Activated T-cell treated with anti-CD3 and anti-CD28 coated beads, Interleukin-2, amount 50 U/mL, for 72 hours (primary cell): ENCODE measurements at regions not wholly inside any gene's neighbourhood (a gene's known extent, or its start where the extent isn't known, plus 50 kb on each side); places are given as distances from the start of the nearest gene placed in this dataset.

Experiments used
- ATAC-seq, 2 donors: fragments of 150-1000 bp; cut with Tn5 transposase; replicated peaks in 1 of 2; 2 replicates each; pipeline ENCODE4 v1.10.0; 2021; ENCODE audit warnings: moderate library complexity in 2 of 2, mild to moderate bottlenecking in 1 of 2
- DNase-seq, 2 donors: peaks; one replicate each; pipeline ENCODE4 v3.0.0; 2021 to 2022; ENCODE audit warnings: mixed read lengths in 1 of 2
- H3K27ac Mint-ChIP-seq: one replicate; pipeline ENCODE4 v1.8.0; 2022; ENCODE audit warnings: mild to moderate bottlenecking, moderate library complexity, mixed read lengths
- H3K27me3 Mint-ChIP-seq: one replicate; pipeline ENCODE4 v1.8.0; 2022; ENCODE audit warnings: low read depth, mixed read lengths
- H3K36me3 Mint-ChIP-seq, 2 donors: one replicate each; pipeline ENCODE4 v1.8.0; 2022; ENCODE audit warnings: mixed read lengths in 2 of 2, mild to moderate bottlenecking in 1 of 2; ENCODE audit not compliant: insufficient read depth in 2 of 2
- H3K4me1 Mint-ChIP-seq: one replicate; pipeline ENCODE4 v1.8.0; 2022; ENCODE audit warnings: low read depth, mixed read lengths
- H3K4me3 Mint-ChIP-seq, 2 donors: one replicate each; pipeline ENCODE4 v1.8.0; 2022; ENCODE audit warnings: mild to moderate bottlenecking in 2 of 2, mixed read lengths in 2 of 2, moderate library complexity in 2 of 2
- H3K9me3 Mint-ChIP-seq, 2 donors: one replicate each; pipeline ENCODE4 v1.8.0; 2022; ENCODE audit warnings: mixed read lengths in 2 of 2

DNA sequence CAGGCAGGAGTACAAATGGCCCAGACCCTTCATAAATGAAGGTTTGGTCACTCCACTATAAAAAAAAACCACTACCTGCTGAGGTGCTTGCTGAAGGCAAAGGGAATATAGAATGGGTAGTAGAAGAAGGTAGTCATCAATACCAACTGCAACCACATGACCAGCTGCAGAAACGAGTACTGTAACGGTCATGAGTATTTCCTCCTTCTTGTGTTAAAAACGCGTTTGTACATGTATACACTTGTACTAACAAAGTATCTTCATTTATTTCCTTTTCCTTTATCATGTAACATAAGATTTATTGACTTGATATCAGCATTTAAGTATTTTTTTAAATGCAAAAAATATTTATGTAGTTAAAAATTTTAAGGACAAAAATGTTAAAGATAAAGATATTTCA is 238.6 kb downstream of the TFAP2B start:
- no peaks in the 10 kb centered on the region for H3K4me1 Mint-ChIP-seq

DNA sequence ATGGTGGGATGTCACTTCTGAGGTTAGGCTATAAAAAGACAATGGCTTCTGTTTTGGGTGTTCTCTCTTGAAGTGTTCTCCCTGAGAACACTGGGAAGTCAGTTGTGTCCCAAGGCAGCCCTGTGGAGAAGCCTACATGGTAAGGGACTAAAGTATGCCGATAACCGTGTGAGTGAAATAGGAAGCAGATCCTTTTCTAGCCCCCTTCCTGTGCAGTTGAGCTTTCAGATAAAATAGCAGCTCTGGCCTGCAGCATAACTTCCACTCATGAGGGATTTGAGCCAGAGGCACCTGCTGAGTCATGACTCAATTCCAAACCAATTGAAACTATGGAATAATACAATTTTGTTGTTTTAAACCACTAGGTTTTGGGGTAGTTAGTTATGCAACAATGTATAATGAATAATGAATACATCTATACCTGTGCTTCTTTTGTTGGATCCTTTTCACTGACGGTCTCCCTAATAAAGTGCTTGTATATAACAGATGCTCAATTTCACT is 241.6 kb downstream of the TFAP2B start:
- Mint-ChIP-seq H3K9me3 (peaks cover 4 to 6% of the 10 kb centered on the region in 2 donors), H3K36me3 (no peaks in the 10 kb centered on the region), H3K27ac (no peak overlapping the region), H3K4me1 (no peaks in the 10 kb centered on the region), H3K4me3 (no peak overlapping the region), H3K27me3 (no peaks in the 10 kb centered on the region)
- ATAC-seq: no peak
- DNase-seq: no peak

More for the DNA sequence above, 238.6 kb downstream of the TFAP2B start:
- DNase-seq (no peak), ATAC-seq (no peak)
- H3K27me3 Mint-ChIP-seq: no peaks in the 10 kb centered on the region
- H3K4me3 Mint-ChIP-seq: no peak overlapping the region
- no peak overlapping the region for H3K27ac Mint-ChIP-seq
- peaks cover 6 to 8% of the 10 kb centered on the region in 2 donors for H3K9me3 Mint-ChIP-seq
- no peaks in the 10 kb centered on the region for H3K36me3 Mint-ChIP-seq

DNA sequence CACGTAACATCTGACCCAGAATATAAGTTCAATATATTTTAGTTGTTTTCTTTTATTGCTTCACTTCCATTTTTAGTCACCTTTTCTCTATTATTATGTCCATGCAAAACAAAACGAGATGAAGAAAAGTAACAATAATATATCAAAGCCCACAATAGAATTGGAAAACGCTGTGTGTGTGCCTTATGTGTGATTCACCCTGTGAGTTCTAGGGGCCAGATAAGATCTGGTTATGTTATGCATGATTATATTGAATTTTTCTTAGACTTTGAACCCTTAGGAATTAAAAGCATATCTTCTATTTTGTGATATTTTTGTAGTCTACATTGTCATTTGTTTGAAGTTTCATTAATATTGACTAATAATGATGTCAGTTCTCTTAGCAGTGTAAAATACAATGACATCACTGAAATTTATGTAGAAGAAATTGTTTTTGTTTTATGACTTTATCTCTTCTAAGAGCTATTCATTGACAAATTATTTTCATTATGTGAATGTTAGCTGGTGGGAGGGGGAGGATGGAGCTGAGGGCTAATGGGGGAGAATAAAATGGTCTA is 243.6 kb downstream of the TFAP2B start:
- H3K4me1 Mint-ChIP-seq: no peaks in the 10 kb centered on the region
- H3K4me3 Mint-ChIP-seq: no peak overlapping the region
- peaks cover 2 to 6% of the 10 kb centered on the region in 2 donors for H3K9me3 Mint-ChIP-seq
- H3K27ac Mint-ChIP-seq: no peak overlapping the region
- DNase-seq (no peak), ATAC-seq (no peak)
- no peaks in the 10 kb centered on the region for H3K36me3 Mint-ChIP-seq
- no peaks in the 10 kb centered on the region for H3K27me3 Mint-ChIP-seq

DNA sequence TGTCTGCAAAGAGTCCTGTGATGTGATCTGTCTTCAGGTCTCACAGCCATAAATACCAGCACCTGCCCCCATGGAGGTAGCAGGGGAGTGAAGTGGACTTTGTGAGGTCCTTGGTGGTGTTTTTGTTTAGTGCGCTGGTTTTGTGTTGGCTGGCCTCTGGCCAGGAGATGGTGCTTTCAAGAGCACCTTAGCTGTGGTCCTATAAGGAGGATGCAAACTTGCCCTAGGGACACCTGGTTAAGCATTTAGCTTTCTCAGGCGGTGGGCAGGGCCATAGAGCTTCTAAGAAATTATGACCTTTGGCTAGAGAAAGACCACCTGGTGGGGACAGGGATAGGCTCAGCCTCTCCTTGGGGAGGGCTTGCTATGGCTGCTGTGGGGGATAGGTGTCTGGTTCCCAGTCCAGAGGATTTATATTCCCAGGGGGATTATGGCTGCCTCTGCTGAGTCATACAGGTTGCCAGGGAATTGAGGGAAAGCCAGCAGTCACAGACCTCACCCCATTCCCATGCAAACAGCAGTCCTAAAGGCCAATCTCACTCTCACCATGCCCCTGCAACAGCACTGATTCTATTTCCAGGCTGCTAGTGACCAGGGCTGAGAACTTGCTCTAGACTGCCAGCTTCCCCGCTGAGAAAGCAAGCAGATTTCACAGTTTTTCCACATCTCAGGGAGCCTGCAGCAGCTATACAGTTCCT is 259.3 kb downstream of the TFAP2B start:
- H3K27me3 Mint-ChIP-seq: no peaks in the 10 kb centered on the region
- DNase-seq (no peak), ATAC-seq (no peak)
- no peak overlapping the region for H3K27ac Mint-ChIP-seq
- no peak overlapping the region for H3K4me3 Mint-ChIP-seq
- no peaks in the 10 kb centered on the region for H3K4me1 Mint-ChIP-seq
- no peaks in the 10 kb centered on the region for H3K36me3 Mint-ChIP-seq
- peaks cover 0 to 10% of the 10 kb centered on the region in 2 donors for H3K9me3 Mint-ChIP-seq

DNA sequence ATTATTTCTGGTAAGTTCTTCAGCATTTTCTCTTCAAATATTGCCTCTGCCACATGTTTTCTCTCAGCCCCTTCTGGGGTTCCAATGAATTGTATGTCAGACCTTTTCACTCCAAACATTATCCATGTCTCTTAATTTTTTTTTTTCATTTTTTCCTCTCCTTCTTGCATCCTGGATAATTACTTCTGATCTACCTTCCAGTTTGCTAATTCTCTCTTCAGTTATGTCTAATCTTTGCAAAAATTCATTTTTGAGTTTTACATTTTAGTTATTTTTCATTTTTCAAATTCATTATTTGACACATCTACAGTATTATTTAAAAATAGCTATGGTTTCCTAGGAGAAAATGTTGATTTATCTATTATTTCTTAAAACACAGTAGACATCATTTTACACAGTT is 271.7 kb downstream of the TFAP2B start:
- H3K27ac Mint-ChIP-seq: no peak overlapping the region
- peaks cover 1% of the 10 kb centered on the region in 2 donors for H3K36me3 Mint-ChIP-seq
- H3K9me3 Mint-ChIP-seq: peaks cover 7 to 10% of the 10 kb centered on the region in 2 donors
- no peak overlapping the region for H3K4me3 Mint-ChIP-seq
- no peaks in the 10 kb centered on the region for H3K27me3 Mint-ChIP-seq
- no peaks in the 10 kb centered on the region for H3K4me1 Mint-ChIP-seq
- ATAC-seq (no peak), DNase-seq (no peak)

DNA sequence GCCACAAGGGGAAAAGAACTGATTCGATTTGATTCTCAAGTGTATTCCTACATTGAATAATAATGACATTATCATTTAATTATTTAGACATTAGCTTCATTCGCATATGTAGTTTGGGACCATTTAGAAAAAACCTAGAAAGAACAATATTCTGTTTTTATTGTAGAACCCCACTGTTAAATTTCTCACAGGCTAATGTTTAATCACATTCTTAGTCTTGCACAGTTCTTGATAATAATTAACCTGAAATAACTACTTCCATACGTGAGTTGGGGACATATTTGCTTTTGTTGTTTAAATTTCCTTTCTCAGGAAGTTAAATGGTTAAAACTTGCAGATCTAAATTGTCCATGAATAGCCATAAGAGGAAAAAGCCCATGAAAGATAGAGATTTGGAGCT is 275.2 kb downstream of the TFAP2B start:
- Mint-ChIP-seq H3K4me1 (no peaks in the 10 kb centered on the region), H3K27me3 (no peaks in the 10 kb centered on the region), H3K9me3 (peaks cover 5 to 9% of the 10 kb centered on the region in 2 donors), H3K4me3 (no peak overlapping the region), H3K27ac (no peak overlapping the region), H3K36me3 (peaks cover 1% of the 10 kb centered on the region in 2 donors)
- no peak for ATAC-seq
- no peak for DNase-seq

DNA sequence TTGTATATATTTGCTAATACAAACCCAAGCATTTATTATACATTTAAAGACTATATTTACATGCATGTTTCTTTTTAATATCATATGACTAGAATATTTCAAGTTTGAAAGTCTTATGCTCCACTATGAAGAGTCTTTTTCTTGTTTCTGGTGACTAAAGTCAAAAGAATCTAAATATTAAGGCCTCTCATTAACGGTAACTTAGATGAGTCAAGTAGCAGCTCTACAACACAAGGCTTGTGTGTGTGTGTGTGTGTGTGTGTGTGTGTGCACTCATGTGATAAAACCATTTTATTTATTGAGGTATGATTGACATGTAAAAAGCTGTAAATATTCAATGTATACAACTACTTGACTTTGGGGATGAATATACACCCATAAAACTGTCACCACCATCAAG is 275.6 kb downstream of the TFAP2B start:
- no peak overlapping the region for H3K4me3 Mint-ChIP-seq
- peaks cover 5 to 9% of the 10 kb centered on the region in 2 donors for H3K9me3 Mint-ChIP-seq
- H3K27ac Mint-ChIP-seq: no peak overlapping the region
- H3K36me3 Mint-ChIP-seq: peaks cover 1% of the 10 kb centered on the region in 2 donors
- no peak for DNase-seq
- no peaks in the 10 kb centered on the region for H3K4me1 Mint-ChIP-seq
- H3K27me3 Mint-ChIP-seq: no peaks in the 10 kb centered on the region
- no peak for ATAC-seq

DNA sequence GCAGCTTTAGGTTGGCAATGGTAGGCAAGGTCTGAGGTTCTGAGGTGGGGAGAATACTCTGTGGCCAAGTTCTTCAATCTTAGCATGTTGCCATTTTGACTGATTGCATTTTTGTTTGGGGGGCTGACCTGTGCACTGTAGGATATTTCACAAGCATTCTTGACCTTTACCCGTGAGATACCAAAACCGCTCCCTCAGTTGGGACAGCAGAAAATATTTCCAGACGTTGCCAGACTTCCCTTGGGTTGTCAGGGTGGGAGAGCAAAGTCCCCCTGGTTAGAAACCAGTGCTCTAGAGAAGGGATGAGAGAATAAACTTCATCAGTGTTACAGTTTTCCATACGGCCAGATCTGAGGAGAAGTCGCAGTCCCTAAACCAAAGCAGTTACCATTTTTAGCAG is 279.6 kb downstream of the TFAP2B start:
- no peak for DNase-seq
- no peak overlapping the region for H3K27ac Mint-ChIP-seq
- no peak for ATAC-seq

DNA sequence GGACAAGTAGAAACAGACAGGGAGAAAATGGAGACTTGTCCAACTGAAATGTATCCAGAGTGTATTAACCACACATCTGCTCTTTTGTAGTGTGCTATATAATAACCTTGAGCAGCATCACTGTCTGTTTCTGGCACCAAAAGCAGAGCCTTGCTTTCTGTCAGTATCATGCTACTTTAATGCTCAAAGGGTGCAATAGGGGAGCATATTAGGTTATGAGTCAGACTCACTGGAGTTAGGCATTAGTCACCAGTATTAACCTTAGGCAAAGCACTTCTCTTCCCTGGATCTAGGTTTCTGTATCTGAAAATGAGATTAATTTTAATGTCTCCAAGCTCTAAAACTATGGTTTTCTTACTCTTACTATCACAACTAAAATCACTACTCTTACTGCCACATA is 280.1 kb downstream of the TFAP2B start:
- Mint-ChIP-seq H3K36me3 (no peaks in the 10 kb centered on the region), H3K27ac (no peak overlapping the region), H3K9me3 (peaks cover 4 to 5% of the 10 kb centered on the region in 2 donors), H3K27me3 (no peaks in the 10 kb centered on the region), H3K4me3 (no peak overlapping the region), H3K4me1 (no peaks in the 10 kb centered on the region)
- ATAC-seq (no peak), DNase-seq (no peak)

More for the DNA sequence above, 279.6 kb downstream of the TFAP2B start:
- no peaks in the 10 kb centered on the region for H3K4me1 Mint-ChIP-seq
- H3K27me3 Mint-ChIP-seq: no peaks in the 10 kb centered on the region
- peaks cover 5 to 6% of the 10 kb centered on the region in 2 donors for H3K9me3 Mint-ChIP-seq
- no peak overlapping the region for H3K4me3 Mint-ChIP-seq
- no peaks in the 10 kb centered on the region for H3K36me3 Mint-ChIP-seq

DNA sequence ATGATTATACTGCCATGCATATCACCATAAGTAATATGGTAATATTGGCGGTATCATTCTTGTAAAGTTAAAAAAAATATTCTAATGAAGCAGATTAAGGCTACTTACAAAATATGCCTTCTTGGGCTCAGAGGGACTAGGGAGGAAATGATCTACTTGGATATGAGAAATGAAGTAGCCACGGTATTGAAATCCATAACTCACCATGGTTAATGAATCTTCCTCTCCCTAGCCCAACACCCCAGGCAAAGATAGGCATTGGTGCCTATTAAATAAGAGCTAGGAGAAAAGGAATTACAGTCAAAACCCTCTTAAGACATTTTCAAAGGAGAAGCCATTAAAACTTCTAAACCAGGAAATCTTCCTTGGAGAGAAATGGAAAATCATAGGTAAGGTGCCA is 280.5 kb downstream of the TFAP2B start:
- Mint-ChIP-seq H3K9me3 (peaks cover 4 to 5% of the 10 kb centered on the region in 2 donors), H3K4me1 (no peaks in the 10 kb centered on the region), H3K27me3 (no peaks in the 10 kb centered on the region), H3K27ac (no peak overlapping the region), H3K36me3 (no peaks in the 10 kb centered on the region), H3K4me3 (no peak overlapping the region)
- ATAC-seq (no peak), DNase-seq (no peak)

DNA sequence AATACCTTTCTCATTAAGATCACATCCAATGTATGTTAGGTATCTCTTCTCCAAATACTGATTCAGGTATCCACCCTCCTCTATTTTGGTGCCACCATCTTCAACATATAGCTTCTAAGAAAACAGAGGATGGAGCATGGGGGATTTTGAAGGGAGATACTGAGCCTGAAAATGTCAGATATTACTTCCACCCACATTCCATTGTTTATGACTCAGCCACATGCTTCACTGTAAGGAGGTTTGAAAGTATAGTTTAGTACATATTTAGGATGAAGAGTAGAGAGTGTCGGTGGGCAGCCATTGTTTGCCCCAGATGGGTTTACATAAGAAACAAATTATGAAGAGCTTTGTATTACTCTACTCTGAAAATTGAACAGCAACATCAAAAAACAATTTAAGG is 286.7 kb downstream of the TFAP2B start:
- Mint-ChIP-seq H3K4me1 (no peaks in the 10 kb centered on the region), H3K4me3 (no peak overlapping the region), H3K27ac (no peak overlapping the region), H3K27me3 (no peaks in the 10 kb centered on the region), H3K9me3 (peaks cover 6 to 7% of the 10 kb centered on the region in 2 donors), H3K36me3 (peaks cover 0 to 3% of the 10 kb centered on the region in 2 donors)
- DNase-seq (no peak), ATAC-seq (no peak)

DNA sequence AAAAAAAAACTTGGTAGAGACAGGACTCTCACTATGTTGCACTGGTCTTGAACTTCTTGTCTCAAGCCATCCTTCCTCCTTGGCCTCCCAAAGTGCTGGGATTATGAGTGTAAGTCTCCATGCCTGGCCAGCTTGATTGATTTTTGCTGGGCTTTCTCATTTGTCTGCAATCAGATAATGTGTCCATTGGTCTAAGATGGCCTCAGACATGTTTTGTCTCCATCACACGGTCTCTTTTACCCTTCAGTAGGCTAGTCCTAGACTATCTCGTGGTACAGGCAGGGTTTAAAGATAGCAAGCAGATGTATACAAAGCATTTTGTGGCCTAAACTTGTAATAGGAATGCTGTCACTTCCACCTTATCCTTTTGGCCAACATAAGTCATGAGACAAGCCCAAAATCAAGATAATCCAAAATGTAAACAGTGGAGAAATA is 289.1 kb downstream of the TFAP2B start:
- H3K4me1 Mint-ChIP-seq: no peaks in the 10 kb centered on the region
- peaks cover 0 to 3% of the 10 kb centered on the region in 2 donors for H3K36me3 Mint-ChIP-seq
- no peak for ATAC-seq
- DNase-seq: no peak
- no peak overlapping the region for H3K4me3 Mint-ChIP-seq
- no peaks in the 10 kb centered on the region for H3K27me3 Mint-ChIP-seq
- peaks cover 5 to 6% of the 10 kb centered on the region in 2 donors for H3K9me3 Mint-ChIP-seq
- H3K27ac Mint-ChIP-seq: no peak overlapping the region

DNA sequence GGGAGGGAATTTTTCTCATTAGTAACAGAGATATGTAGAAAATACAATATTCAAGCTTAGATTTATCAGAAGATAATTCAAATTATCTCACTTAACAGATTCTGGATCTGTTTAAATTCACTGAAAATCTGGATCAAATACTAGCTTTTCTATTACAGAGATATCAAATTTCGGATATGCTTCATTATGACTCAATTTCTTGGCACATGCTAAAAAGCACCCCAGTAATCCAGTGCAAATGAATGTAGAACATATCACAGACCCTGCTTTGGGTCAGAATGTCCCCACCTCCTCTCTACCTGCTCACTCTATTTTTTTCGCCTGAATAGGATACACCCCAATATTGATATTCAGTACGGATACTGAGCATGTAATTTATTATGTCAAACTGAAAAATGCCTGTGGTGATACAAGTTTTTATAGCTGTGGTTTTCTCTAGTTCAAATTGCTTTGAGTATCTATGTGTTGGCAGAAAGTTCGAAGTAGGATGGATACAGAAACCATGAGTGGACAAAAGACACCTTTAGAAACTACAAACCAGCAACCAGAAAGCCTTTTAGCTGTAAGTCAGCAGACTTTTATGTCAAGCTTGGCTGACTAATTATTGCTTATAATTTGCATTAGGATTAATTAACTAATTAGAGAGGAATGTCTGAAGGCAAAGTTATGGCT is 290.0 kb downstream of the TFAP2B start:
- ATAC-seq: no peak
- Mint-ChIP-seq H3K4me3 (no peak overlapping the region), H3K4me1 (no peaks in the 10 kb centered on the region)

More for the DNA sequence above, 290.0 kb downstream of the TFAP2B start:
- no peak overlapping the region for H3K27ac Mint-ChIP-seq
- peaks cover 0 to 3% of the 10 kb centered on the region in 2 donors for H3K36me3 Mint-ChIP-seq
- no peaks in the 10 kb centered on the region for H3K27me3 Mint-ChIP-seq
- no peak for DNase-seq
- H3K9me3 Mint-ChIP-seq: peaks cover 2 to 6% of the 10 kb centered on the region in 2 donors
